ENCODE measurements at regions not wholly inside any gene's neighbourhood (a gene's known extent, or its start where the extent isn't known, plus 50 kb on each side); places are given as distances from the start of the nearest gene placed in this dataset.

DNA sequence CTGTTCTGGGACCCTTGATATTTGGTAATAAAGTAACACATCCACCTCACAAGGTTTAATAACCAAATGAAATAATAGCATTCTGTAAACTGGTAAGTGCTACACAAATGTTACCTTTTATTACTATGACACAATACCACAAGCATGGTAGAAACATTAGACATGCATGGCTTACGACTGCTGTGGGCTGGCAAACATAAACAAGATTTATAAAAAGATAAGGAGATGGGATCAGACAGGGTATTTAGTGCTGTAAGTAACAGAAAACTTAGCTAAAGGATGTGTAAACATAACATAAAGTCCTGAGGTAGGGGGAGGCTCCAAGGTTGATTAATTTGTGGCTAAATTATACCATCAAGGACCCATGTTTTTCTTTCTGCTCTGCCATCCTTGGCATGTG, 212.6 kb downstream of the BARHL2 start:
- no peak for TF ChIP-seq CTCF (IDR thresholded peaks at IDR 0.05)
- intact Hi-C loops (cut with DNase I) = no loop called here
- Histone ChIP-seq H3K4me1 (no peaks in the 10 kb centered on the region), H3K36me3 (no peaks in the 10 kb centered on the region), H3K4me3 (no peak overlapping the region), H3K27me3 (no peaks in the 10 kb centered on the region), H3K9me3 (no peaks in the 10 kb centered on the region), H3K27ac (no peak overlapping the region)
- ATAC-seq (no peak), DNase-seq (no peak)

DNA sequence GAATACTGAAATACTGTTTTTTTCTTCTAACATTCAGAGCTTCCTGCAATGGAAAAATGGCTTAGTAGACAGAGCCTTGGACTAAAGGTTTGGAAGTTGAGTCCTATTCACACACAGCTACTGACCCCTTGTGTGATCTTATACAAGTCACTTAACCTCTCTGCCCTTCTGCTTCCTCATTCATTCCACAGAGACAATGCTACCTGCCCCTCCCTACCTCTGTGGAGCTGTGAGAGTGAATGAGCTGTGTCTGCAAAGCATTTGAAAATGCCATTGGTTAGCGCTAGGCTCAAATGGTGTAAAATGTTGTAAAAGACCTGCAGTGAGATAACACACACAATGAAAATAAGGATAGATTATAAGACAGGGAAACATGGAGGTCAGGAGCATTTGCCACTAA, 214.4 kb downstream of the BARHL2 start:
- ATAC-seq (no peak), DNase-seq (no peak)
- no peaks in the 10 kb centered on the region for H3K36me3 ChIP-seq
- no peak overlapping the region for H3K4me3 ChIP-seq
- no peak for TF ChIP-seq CTCF (IDR thresholded peaks at IDR 0.05)
- intact Hi-C loops (cut with DNase I) = no loop called here
- no peaks in the 10 kb centered on the region for H3K9me3 ChIP-seq
- H3K4me1 ChIP-seq = no peaks in the 10 kb centered on the region
- H3K27me3 ChIP-seq = no peaks in the 10 kb centered on the region
- no peak overlapping the region for H3K27ac ChIP-seq

DNA sequence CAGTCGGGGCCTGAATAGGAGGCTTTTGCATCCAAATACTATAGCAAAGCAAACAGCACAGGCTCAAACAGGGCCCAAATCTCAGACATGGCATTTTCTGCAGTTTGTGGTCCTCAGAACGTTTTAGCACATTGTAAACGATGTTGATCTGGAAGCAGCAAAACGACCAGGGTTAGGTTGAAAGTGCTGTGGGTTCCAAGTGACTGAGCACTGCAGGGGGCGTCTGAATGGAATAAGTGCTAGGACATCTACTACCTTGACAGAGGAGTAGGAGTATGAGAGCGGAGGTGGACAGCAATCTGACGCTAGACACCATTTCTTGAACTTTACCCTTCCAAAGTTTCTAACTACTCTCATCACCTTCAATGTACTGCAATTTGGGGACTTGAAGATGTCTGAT, 214.9 kb downstream of the BARHL2 start:
- intact Hi-C loops (cut with DNase I) = no loop called here
- no peaks in the 10 kb centered on the region for H3K9me3 ChIP-seq
- H3K36me3 ChIP-seq = no peaks in the 10 kb centered on the region
- H3K4me3 ChIP-seq = no peak overlapping the region
- no peak overlapping the region for H3K27ac ChIP-seq
- no peaks in the 10 kb centered on the region for H3K27me3 ChIP-seq
- DNase-seq (no peak), ATAC-seq (no peak)
- no peaks in the 10 kb centered on the region for H3K4me1 ChIP-seq
- TF ChIP-seq CTCF (IDR thresholded peaks at IDR 0.05) = no peak

- TF ChIP-seq CTCF (IDR thresholded peaks at IDR 0.05) = no peak
- Histone ChIP-seq H3K4me3 (no peak overlapping the region), H3K36me3 (no peaks in the 10 kb centered on the region), H3K27ac (no peak overlapping the region), H3K9me3 (no peaks in the 10 kb centered on the region), H3K4me1 (no peaks in the 10 kb centered on the region), H3K27me3 (no peaks in the 10 kb centered on the region)
- ATAC-seq = no peak
- intact Hi-C loops (cut with DNase I) = no loop called here
- DNase-seq = no peak
These were observed 215.8 kb downstream of the BARHL2 start for GRCh38 chr1:90501281-90501680.

GRCh38 chr1:90494748-90495282, 222.3 kb downstream of the BARHL2 start:
- ATAC-seq (no peak), DNase-seq (no peak)
- H3K4me1 ChIP-seq = no peaks in the 10 kb centered on the region
- no peak overlapping the region for H3K4me3 ChIP-seq
- H3K9me3 ChIP-seq = no peaks in the 10 kb centered on the region
- intact Hi-C loops (cut with DNase I) = no loop called here
- no peaks in the 10 kb centered on the region for H3K27me3 ChIP-seq
- H3K27ac ChIP-seq = no peak overlapping the region
- H3K36me3 ChIP-seq = no peaks in the 10 kb centered on the region
- TF ChIP-seq CTCF (IDR thresholded peaks at IDR 0.05) = no peak

Data from left lung (tissue), 4 donors.